HG03521 (cell line): ENCODE measurements at regions not wholly inside any gene's neighbourhood (a gene's known extent, or its start where the extent isn't known, plus 50 kb on each side); places are given as distances from the start of the nearest gene placed in this dataset.
"Not testable (repeated sequence)": the region's sequence is repeated elsewhere in the genome, so short reads cannot be mapped to it uniquely, and the experiment has no call there.

Experiments used
- ATAC-seq: cut with Tn5 transposase; IDR thresholded peaks from one replicate; pipeline ENCODE4 v1.9.1; 2021; ENCODE audit warnings: mild to moderate bottlenecking, moderate library complexity; ENCODE audit not compliant: unreplicated experiment

- no peak for ATAC-seq
Observed at GRCh38 chr4:30538794-30539193, 181.4 kb upstream of the PCDH7 start.

GRCh38 chr4:30543057-30543456, 177.1 kb upstream of the PCDH7 start:
- ATAC-seq, result no peak

- no peak for ATAC-seq
Observed at GRCh38 chr4:30553151-30553550, 167.0 kb upstream of the PCDH7 start.

GRCh38 chr4:30553706-30554105, 166.5 kb upstream of the PCDH7 start:
- no peak for ATAC-seq

- no peak for ATAC-seq
Observed at GRCh38 chr4:30555775-30556174, 164.4 kb upstream of the PCDH7 start.

GRCh38 chr4:30559481-30559880, 160.7 kb upstream of the PCDH7 start:
- no peak for ATAC-seq

GRCh38 chr4:30586850-30587249, 133.3 kb upstream of the PCDH7 start:
- no peak for ATAC-seq

- ATAC-seq, result not testable (repeated sequence)
Observed at GRCh38 chr4:30589669-30590068, 130.5 kb upstream of the PCDH7 start.

- ATAC-seq, result no peak
Observed at GRCh38 chr4:30600246-30601017, 119.7 kb upstream of the PCDH7 start.

GRCh38 chr4:30601070-30601865, 118.9 kb upstream of the PCDH7 start:
- ATAC-seq, result no peak

GRCh38 chr4:30605616-30606190, 114.5 kb upstream of the PCDH7 start:
- no peak for ATAC-seq

GRCh38 chr4:30610361-30610760, 109.8 kb upstream of the PCDH7 start:
- ATAC-seq, result no peak

- no peak for ATAC-seq
Observed at GRCh38 chr4:30614771-30615170, 105.4 kb upstream of the PCDH7 start.

GRCh38 chr4:30616942-30617646, 103.1 kb upstream of the PCDH7 start:
- no peak for ATAC-seq

GRCh38 chr4:30617836-30618235, 102.3 kb upstream of the PCDH7 start:
- no peak for ATAC-seq

- no peak for ATAC-seq
Observed at GRCh38 chr4:30619679-30620078, 100.5 kb upstream of the PCDH7 start.

GRCh38 chr4:30620711-30621110, 99.5 kb upstream of the PCDH7 start:
- ATAC-seq, result no peak

- no peak for ATAC-seq
Observed at GRCh38 chr4:30630431-30630830, 89.7 kb upstream of the PCDH7 start.

GRCh38 chr4:30632751-30633150, 87.4 kb upstream of the PCDH7 start:
- ATAC-seq, result no peak

GRCh38 chr4:30641345-30641744, 78.8 kb upstream of the PCDH7 start:
- ATAC-seq, result no peak

GRCh38 chr4:30642567-30642966, 77.6 kb upstream of the PCDH7 start:
- ATAC-seq, result no peak
